H9 (cell line): ENCODE measurements at regions not wholly inside any gene's neighbourhood (a gene's known extent, or its start where the extent isn't known, plus 50 kb on each side); places are given as distances from the start of the nearest gene placed in this dataset.

Experiments
- DNase-seq: peaks from one replicate; pipeline ENCODE4 v3.0.0-alpha.2; 2017
- H2AFZ ChIP-seq: one replicate; pipeline ENCODE4 v1.6.1; 2013; ENCODE audit warnings: mild to moderate bottlenecking, low read length, control low read depth, moderate library complexity
- H2AK5ac ChIP-seq: 2 replicates; pipeline ENCODE4 v1.6.1; 2013; ENCODE audit warnings: low read length, control low read depth, mixed read lengths; ENCODE audit not compliant: insufficient read length
- H2BK120ac ChIP-seq: one replicate; pipeline ENCODE4 v1.6.1; 2013; ENCODE audit warnings: low read depth, mild to moderate bottlenecking, low read length, control low read depth, inconsistent platforms; ENCODE audit not compliant: poor library complexity, severe bottlenecking
- H2BK12ac ChIP-seq: 2 replicates; pipeline ENCODE4 v1.6.1; 2013; ENCODE audit warnings: low read length, control low read depth, mixed read lengths, low read depth; ENCODE audit not compliant: insufficient read length
- H2BK15ac ChIP-seq: 2 replicates; pipeline ENCODE4 v1.6.1; 2013; ENCODE audit warnings: low read depth, low read length, control low read depth
- H2BK20ac ChIP-seq: one replicate; pipeline ENCODE4 v1.6.1; 2013; ENCODE audit warnings: low read depth, mild to moderate bottlenecking, low read length, control low read depth, inconsistent platforms; ENCODE audit not compliant: poor library complexity, severe bottlenecking
- H2BK5ac ChIP-seq: 2 replicates; pipeline ENCODE4 v1.6.1; 2013; ENCODE audit warnings: low read length, control low read depth, mixed read lengths; ENCODE audit not compliant: insufficient read length
- H3K14ac ChIP-seq: 2 replicates; pipeline ENCODE4 v1.6.1; 2013; ENCODE audit warnings: low read length, control low read depth; ENCODE audit not compliant: insufficient read depth
- H3K18ac ChIP-seq: 2 replicates; pipeline ENCODE4 v1.6.1; 2013; ENCODE audit warnings: low read depth, mild to moderate bottlenecking, mixed read lengths, low read length, control low read depth; ENCODE audit not compliant: insufficient read length
- H3K23ac ChIP-seq: 2 replicates; pipeline ENCODE4 v1.6.1; 2013; ENCODE audit warnings: low read length, control low read depth, mixed read lengths, low read depth; ENCODE audit not compliant: insufficient read length
- H3K23me2 ChIP-seq: 2 replicates; pipeline ENCODE4 v1.6.1; 2013; ENCODE audit warnings: low read depth, mild to moderate bottlenecking, mixed read lengths, low read length, control low read depth; ENCODE audit not compliant: insufficient read length, poor library complexity, severe bottlenecking
- H3K27ac ChIP-seq: 2 replicates; pipeline ENCODE4 v1.5.1; 2013; ENCODE audit warnings: low read length, control low read depth, mixed read lengths, low read depth; ENCODE audit not compliant: insufficient read length
- H3K27me3 ChIP-seq: 2 replicates; pipeline ENCODE4 v1.6.1; 2013; ENCODE audit warnings: low read length, control low read depth, inconsistent platforms; ENCODE audit not compliant: insufficient read depth
- H3K4ac ChIP-seq: 2 replicates; pipeline ENCODE4 v1.6.1; 2013; ENCODE audit warnings: low read depth, mild to moderate bottlenecking, control low read depth, inconsistent platforms, low read length, moderate library complexity
- H3K4me1 ChIP-seq: 2 replicates; pipeline ENCODE4 v1.6.1; 2013; ENCODE audit warnings: low read length, control low read depth, inconsistent platforms; ENCODE audit not compliant: insufficient read depth
- H3K4me2 ChIP-seq: 2 replicates; pipeline ENCODE4 v1.6.1; 2013; ENCODE audit warnings: low read length, control low read depth, mixed read lengths; ENCODE audit not compliant: insufficient read length, insufficient read depth
- H3K56ac ChIP-seq: 2 replicates; pipeline ENCODE4 v1.6.1; 2013; ENCODE audit warnings: low read depth, mild to moderate bottlenecking, mixed read lengths, low read length, control low read depth; ENCODE audit not compliant: insufficient read length
- H3K79me1 ChIP-seq: 2 replicates; pipeline ENCODE4 v1.6.1; 2013; ENCODE audit warnings: low read depth, mild to moderate bottlenecking, moderate library complexity, low read length, control low read depth, inconsistent platforms; ENCODE audit not compliant: insufficient read depth, poor library complexity, severe bottlenecking
- H3K79me2 ChIP-seq: 2 replicates; pipeline ENCODE4 v1.6.1; 2013; ENCODE audit warnings: low read length, control low read depth, inconsistent platforms; ENCODE audit not compliant: insufficient read depth
- H3K9ac ChIP-seq: 2 replicates; pipeline ENCODE4 v1.6.1; 2013; ENCODE audit warnings: low read length, control low read depth, mixed read lengths; ENCODE audit not compliant: insufficient read length; ENCODE audit errors: extremely low read depth
- H3K9me3 ChIP-seq: one replicate; pipeline ENCODE4 v1.6.1; 2013; ENCODE audit warnings: low read depth, low read length, inconsistent platforms; ENCODE audit not compliant: control insufficient read depth
- H3T11ph ChIP-seq: one replicate; pipeline ENCODE4 v1.6.1; 2013; ENCODE audit warnings: mild to moderate bottlenecking, low read length, control low read depth, inconsistent platforms
- H4K20me1 ChIP-seq: one replicate; pipeline ENCODE4 v1.6.1; 2013; ENCODE audit not compliant: control insufficient read depth, insufficient read length, insufficient read depth
- H4K5ac ChIP-seq: 2 replicates; pipeline ENCODE4 v1.6.1; 2013; ENCODE audit warnings: low read depth, mild to moderate bottlenecking, mixed read lengths, low read length, control low read depth; ENCODE audit not compliant: insufficient read length
- H4K8ac ChIP-seq: replicated peaks from 2 replicates; pipeline ENCODE4 v1.6.1; 2013; ENCODE audit warnings: low read length, control low read depth, mixed read lengths, low read depth; ENCODE audit not compliant: insufficient read length
- H4K91ac ChIP-seq: 2 replicates; pipeline ENCODE4 v1.6.1; 2013; ENCODE audit warnings: low read depth, mild to moderate bottlenecking, moderate library complexity, mixed read lengths, low read length, control low read depth; ENCODE audit not compliant: insufficient read length
- H3K27ac Mint-ChIP-seq, 3 experiments: 2 replicates in 2 of 3; 3 replicates in 1 of 3; pipeline ENCODE4 v1.8.0; 2020 to 2021; ENCODE audit warnings: mixed read lengths in 3 of 3, mild to moderate bottlenecking in 1 of 3, moderate library complexity in 1 of 3
- H3K27me3 Mint-ChIP-seq: 2 replicates; pipeline ENCODE4 v1.8.0; 2021; ENCODE audit warnings: low read depth, mild to moderate bottlenecking, moderate library complexity, mixed read lengths
- H3K36me3 Mint-ChIP-seq, 3 experiments: 2 replicates in 2 of 3; 3 replicates in 1 of 3; pipeline ENCODE4 v1.8.0; 2020 to 2021; ENCODE audit warnings: low read depth in 3 of 3, mixed read lengths in 3 of 3; ENCODE audit not compliant: insufficient read depth in 1 of 3
- H3K4me1 Mint-ChIP-seq, 2 experiments: 2 replicates each; pipeline ENCODE4 v1.8.0; 2020; ENCODE audit warnings: mixed read lengths in 2 of 2
- H3K4me3 Mint-ChIP-seq, 2 experiments: 2 replicates in 1 of 2; 3 replicates in 1 of 2; pipeline ENCODE4 v1.8.0; 2020 to 2021; ENCODE audit warnings: mild to moderate bottlenecking in 2 of 2, mixed read lengths in 2 of 2, moderate library complexity in 1 of 2
- H3K9me3 Mint-ChIP-seq, 2 experiments: 2 replicates in 1 of 2; 3 replicates in 1 of 2; pipeline ENCODE4 v1.8.0; 2020; ENCODE audit warnings: mild to moderate bottlenecking in 2 of 2, mixed read lengths in 2 of 2, moderate library complexity in 1 of 2
- CTCF ChIP-seq: fragments of 200-600 bp; sonication (generic); conservative IDR thresholded peaks from 3 replicates; pipeline ENCODE4 v1.8.0; 2021; ENCODE audit warnings: antibody characterized with exemption, mild to moderate bottlenecking
- WGBS: extraction: QIAGEN DNeasy Blood & Tissue Kit; methylation state at CpG from one replicate; pipeline ENCODE4 v1.1.7; 2013; ENCODE audit warnings: missing lambda C conversion rate, low lambda C conversion rate, mixed read lengths; ENCODE audit not compliant: insufficient read length; ENCODE audit errors: extremely low coverage; 5-methylcytosine and 5-hydroxymethylcytosine counted together

GRCh38 chr5:15266229-15266628 lies 233.8 kb upstream of the FBXL7 start:
- no peaks in the 10 kb centered on the region for H4K20me1 ChIP-seq
- no peak overlapping the region for H2AFZ ChIP-seq
- H3K9me3 ChIP-seq: no peaks in the 10 kb centered on the region
- no peaks in the 10 kb centered on the region for H3K27me3 ChIP-seq
- H3K27ac ChIP-seq: no peak overlapping the region
- H3K14ac ChIP-seq: no peak overlapping the region
- no peak overlapping the region for H4K91ac ChIP-seq
- WGBS: no CpG with 5 or more reads among the region's 1 CpG
- DNase-seq: no peak
- no peak for TF ChIP-seq CTCF
- no peak overlapping the region for H3T11ph ChIP-seq
- no peak overlapping the region for H2BK5ac ChIP-seq
- H3K23ac ChIP-seq: no peak overlapping the region
- H4K5ac ChIP-seq: no peak overlapping the region
- H2BK15ac ChIP-seq: no peak overlapping the region
- no peak overlapping the region for H2BK120ac ChIP-seq
- H3K23me2 ChIP-seq: no peaks in the 10 kb centered on the region
- Mint-ChIP-seq H3K9me3 (no peaks in the 10 kb centered on the region), H3K27ac (no peak overlapping the region), H3K36me3 (no peaks in the 10 kb centered on the region; a peak in 1 of 7 replicates), H3K4me3 (no peak overlapping the region), H3K4me1 (peaks cover 12% of the 10 kb centered on the region in 2 experiments), H3K27me3 (peaks cover 2% of the 10 kb centered on the region; the same call in 1 of the 2 replicates)
- H2BK20ac ChIP-seq: no peak overlapping the region
- H3K9ac ChIP-seq: no peak overlapping the region
- H3K18ac ChIP-seq: no peak overlapping the region
- H3K79me2 ChIP-seq: no peaks in the 10 kb centered on the region
- H3K79me1 ChIP-seq: no peaks in the 10 kb centered on the region
- H2AK5ac ChIP-seq: no peak overlapping the region
- no peak overlapping the region for H2BK12ac ChIP-seq
- H3K4me1 ChIP-seq: 0 out of 2 replicates have a peak, but pooled peaks cover 5% of the 10 kb centered on the region
- no peak overlapping the region for H3K4me2 ChIP-seq
- no peak overlapping the region for H4K8ac ChIP-seq
- H3K4ac ChIP-seq: no peak overlapping the region
- H3K56ac ChIP-seq: no peak overlapping the region
